ENCODE measurements at regions not wholly inside any gene's neighbourhood (a gene's known extent, or its start where the extent isn't known, plus 50 kb on each side); places are given as distances from the start of the nearest gene placed in this dataset.

DNA sequence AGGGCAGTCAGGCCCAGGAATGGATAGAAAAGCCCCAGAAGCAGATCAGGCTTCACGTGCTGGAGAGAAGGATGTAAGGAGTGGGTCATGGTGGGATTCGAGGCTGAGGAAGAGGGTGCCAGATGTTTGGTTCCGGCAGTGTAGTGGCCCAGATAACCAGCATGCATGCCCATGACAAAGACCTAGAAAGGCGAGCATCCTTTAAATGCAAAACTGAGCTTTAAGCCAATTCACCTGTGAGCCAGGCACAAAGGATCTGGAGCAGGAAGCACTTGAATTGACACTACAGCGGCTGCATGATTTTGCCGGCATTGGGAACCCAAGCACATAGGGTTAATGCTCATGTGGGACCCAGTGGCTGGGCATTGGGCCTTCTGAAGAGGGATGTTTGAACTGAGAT, 185.5 kb downstream of the TRIM29 start:
- Histone ChIP-seq H2AFZ (replicated peaks; ENCODE audit: low read length, poor library complexity) (no peak overlapping the region), H2BK20ac (ENCODE audit: low read depth, low read length) (no peak overlapping the region), H2BK5ac (ENCODE audit: low read depth, low read length, poor library complexity, severe bottlenecking) (no peak overlapping the region), H2AK5ac (ENCODE audit: low read depth, low read length) (no peak overlapping the region), H3K9me3 (ENCODE audit: control insufficient read depth, insufficient read depth, low read length) (no peaks in the 10 kb centered on the region), H4K20me1 (ENCODE audit: insufficient read depth, low read length) (no peaks in the 10 kb centered on the region), H3K56ac (ENCODE audit: extremely low read depth, insufficient read depth, low read length) (no peak overlapping the region), H3K36me3 (ENCODE audit: control insufficient read depth, insufficient read depth, low read length) (no peaks in the 10 kb centered on the region), H4K5ac (ENCODE audit: low read depth, low read length) (no peak overlapping the region), H2AK9ac (replicated peaks; ENCODE audit: low read depth, low read length, poor library complexity) (no peak overlapping the region), H3K4me1 (ENCODE audit: control insufficient read depth, insufficient read depth, low read length) (no peaks in the 10 kb centered on the region), H3K79me1 (ENCODE audit: low read depth in 1 of 2, low read length in 2 of 2) (no peaks in the 10 kb centered on the region), H4K91ac (ENCODE audit: insufficient read depth, low read depth, low read length) (no peak overlapping the region), H3K4me2 (ENCODE audit: low read depth, low read length) (no peak overlapping the region), H3K4me3 (ENCODE audit: insufficient read depth, low read depth, low read length) (no peak overlapping the region), H3K4ac (ENCODE audit: low read depth, low read length) (no peak overlapping the region), H3K14ac (replicated peaks; ENCODE audit: low read depth, low read length) (no peak overlapping the region), H3K23ac (ENCODE audit: low read depth, low read length) (no peak overlapping the region), H3K27ac (ENCODE audit: insufficient read depth, low read length) (no peak overlapping the region), H3K27me3 (ENCODE audit: control insufficient read depth, insufficient read depth, low read length) (peaks cover 6% of the 10 kb centered on the region; the same call in 1 of the 2 replicates), H2BK15ac (ENCODE audit: low read depth, low read length) (no peak overlapping the region), H4K8ac (ENCODE audit: low read depth in 2 of 2, low read length in 2 of 2) (no peak overlapping the region), H3K9ac (ENCODE audit: low read depth, low read length) (no peak overlapping the region), H2BK120ac (ENCODE audit: low read depth, low read length) (no peak overlapping the region), H3K18ac (ENCODE audit: low read depth, low read length) (no peak overlapping the region), H3K9me1 (ENCODE audit: insufficient read depth, low read length) (no peaks in the 10 kb centered on the region)
- in situ Hi-C loops (cut with MboI; ENCODE audit: low sequenced_read_pairs) (no loop called here), intact Hi-C loops (cut with micrococcal nuclease) (no loop called here), dilution Hi-C loops (cut with HindIII; ENCODE audit: low sequenced_read_pairs, unreplicated experiment) (no loop called here)
- ATAC-seq (ENCODE audit: low read depth) (no peak), DNase-seq (no peak)
- ChIA-PET POLR2A (ENCODE audit: unreplicated experiment) (no interaction called here), CTCF (interaction anchor here (1.2 kb wide), 1 partner anchor 11 kb away, joined by 3 read pairs; no protein-coding TSS in a partner anchor)
- 64% methylated on average over 6 of the region's 6 CpGs; no CpG with 5 or more reads in 1 of the 2 experiments for WGBS, 2 experiments (ENCODE audit: extremely low coverage in 2 of 2, insufficient read length in 1 of 2)
- no TSS peak for BruUV-seq (replicated peaks)
- TF ChIP-seq, protein P1, sequence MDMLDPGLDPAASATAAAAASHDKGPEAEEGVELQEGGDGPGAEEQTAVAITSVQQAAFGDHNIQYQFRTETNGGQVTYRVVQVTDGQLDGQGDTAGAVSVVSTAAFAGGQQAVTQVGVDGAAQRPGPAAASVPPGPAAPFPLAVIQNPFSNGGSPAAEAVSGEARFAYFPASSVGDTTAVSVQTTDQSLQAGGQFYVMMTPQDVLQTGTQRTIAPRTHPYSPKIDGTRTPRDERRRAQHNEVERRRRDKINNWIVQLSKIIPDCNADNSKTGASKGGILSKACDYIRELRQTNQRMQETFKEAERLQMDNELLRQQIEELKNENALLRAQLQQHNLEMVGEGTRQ (IDR thresholded peaks at IDR 0.05; ENCODE audit: low read depth, low read length): no peak
- TF ChIP-seq MAFK (IDR thresholded peaks at IDR 0.05; ENCODE audit: low read depth, low read length) (no peak), NFE2L2 (IDR thresholded peaks at IDR 0.05; ENCODE audit: low read depth, low read length) (no peak)
- TF ChIP-seq, protein P2, sequence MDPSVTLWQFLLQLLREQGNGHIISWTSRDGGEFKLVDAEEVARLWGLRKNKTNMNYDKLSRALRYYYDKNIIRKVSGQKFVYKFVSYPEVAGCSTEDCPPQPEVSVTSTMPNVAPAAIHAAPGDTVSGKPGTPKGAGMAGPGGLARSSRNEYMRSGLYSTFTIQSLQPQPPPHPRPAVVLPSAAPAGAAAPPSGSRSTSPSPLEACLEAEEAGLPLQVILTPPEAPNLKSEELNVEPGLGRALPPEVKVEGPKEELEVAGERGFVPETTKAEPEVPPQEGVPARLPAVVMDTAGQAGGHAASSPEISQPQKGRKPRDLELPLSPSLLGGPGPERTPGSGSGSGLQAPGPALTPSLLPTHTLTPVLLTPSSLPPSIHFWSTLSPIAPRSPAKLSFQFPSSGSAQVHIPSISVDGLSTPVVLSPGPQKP (IDR thresholded peaks at IDR 0.05; ENCODE audit: borderline replicate concordance, low read depth, low read length): no peak

Measured in IMR-90 (cell line).